Caco-2 (cell line): ENCODE measurements at regions not wholly inside any gene's neighbourhood (a gene's known extent, or its start where the extent isn't known, plus 50 kb on each side); places are given as distances from the start of the nearest gene placed in this dataset.

Experiments
- BruUV-seq: library from RNA; stranded (reverse); fragments of 400-500 nt; replicated peaks from 2 replicates; lab custom pipeline; 2021; lab: Mats Ljungman, UMichigan
- CTCF ChIA-PET: fragments of 300-600 bp; sonication (Branson Sonifier 250); formaldehyde crosslinking; loops from one replicate; lab custom pipeline; 2022; ENCODE audit warnings: antibody characterized with exemption; lab: Charles Lee
- POLR2A ChIA-PET: fragments of 300-600 bp; sonication (Branson Sonifier 250); formaldehyde crosslinking; loops from one replicate; lab custom pipeline; 2022; ENCODE audit warnings: antibody characterized with exemption; lab: Charles Lee
- DNase-seq, 2 experiments: peaks; one replicate each; pipeline versions ENCODE4 v3.0.0 to v3.0.0-alpha.2; 2020 to 2022
- H3K27me3 ChIP-seq: replicated peaks from 2 replicates; pipeline ENCODE4 v1.6.0; 2011; ENCODE audit warnings: low read length; ENCODE audit not compliant: control insufficient read depth, insufficient read depth
- H3K36me3 ChIP-seq: 2 replicates; pipeline ENCODE4 v1.5.1; 2011; ENCODE audit warnings: low read length; ENCODE audit not compliant: control insufficient read depth, insufficient read depth
- H3K4me1 ChIP-seq: fragments of 250-450 bp; sonication (Bioruptor Pico); 2 replicates; pipeline ENCODE4 v1.5.1; 2020; ENCODE audit warnings: mild to moderate bottlenecking
- H3K4me3 ChIP-seq: 2 replicates; pipeline ENCODE4 v1.5.1; 2011; ENCODE audit warnings: low read depth, mild to moderate bottlenecking, control low read depth, low read length
- H3K9me3 ChIP-seq: fragments of 250-450 bp; sonication (Bioruptor Pico); 2 replicates; pipeline ENCODE4 v1.5.1; 2020; ENCODE audit warnings: mild to moderate bottlenecking, moderate library complexity
- H3K27ac Mint-ChIP-seq: one replicate; pipeline ENCODE4 v1.8.0; 2022; ENCODE audit warnings: mixed read lengths; ENCODE audit not compliant: unreplicated experiment
- H3K27me3 Mint-ChIP-seq: one replicate; pipeline ENCODE4 v1.8.0; 2022; ENCODE audit warnings: mixed read lengths; ENCODE audit not compliant: insufficient read depth, unreplicated experiment
- H3K36me3 Mint-ChIP-seq: one replicate; pipeline ENCODE4 v1.8.0; 2022; ENCODE audit warnings: mild to moderate bottlenecking, mixed read lengths; ENCODE audit not compliant: insufficient read depth, unreplicated experiment
- H3K4me1 Mint-ChIP-seq: one replicate; pipeline ENCODE4 v1.8.0; 2022; ENCODE audit warnings: low read depth, mixed read lengths; ENCODE audit not compliant: unreplicated experiment
- H3K4me3 Mint-ChIP-seq: one replicate; pipeline ENCODE4 v1.8.0; 2022; ENCODE audit warnings: mild to moderate bottlenecking, moderate library complexity, mixed read lengths; ENCODE audit not compliant: unreplicated experiment
- H3K9me3 Mint-ChIP-seq: one replicate; pipeline ENCODE4 v1.8.0; 2022; ENCODE audit warnings: mixed read lengths; ENCODE audit not compliant: unreplicated experiment
- intact Hi-C: fragments of 100-400 bp; cut with micrococcal nuclease; formaldehyde crosslinking; loops from one replicate; pipeline ENCODE4 v1.10.0; 2022; ENCODE audit not compliant: unreplicated experiment
- TF ChIP-seq, protein P1 (sequence below), 2 experiments: fragments of 200-600 bp in 1 of 2; IDR thresholded peaks; 1 replicate in 1 of 2; 2 replicates in 1 of 2; pipeline versions ENCODE4 v1.5.1 to v1.8.0; 2011 to 2022; ENCODE audit warnings: antibody characterized with exemption in 1 of 2, control low read depth in 1 of 2, inconsistent platforms in 1 of 2, low read depth in 1 of 2, low read length in 1 of 2, mild to moderate bottlenecking in 1 of 2, moderate library complexity in 1 of 2; ENCODE audit not compliant: insufficient read depth in 1 of 2, severe bottlenecking in 1 of 2, unreplicated experiment in 1 of 2

DNA sequence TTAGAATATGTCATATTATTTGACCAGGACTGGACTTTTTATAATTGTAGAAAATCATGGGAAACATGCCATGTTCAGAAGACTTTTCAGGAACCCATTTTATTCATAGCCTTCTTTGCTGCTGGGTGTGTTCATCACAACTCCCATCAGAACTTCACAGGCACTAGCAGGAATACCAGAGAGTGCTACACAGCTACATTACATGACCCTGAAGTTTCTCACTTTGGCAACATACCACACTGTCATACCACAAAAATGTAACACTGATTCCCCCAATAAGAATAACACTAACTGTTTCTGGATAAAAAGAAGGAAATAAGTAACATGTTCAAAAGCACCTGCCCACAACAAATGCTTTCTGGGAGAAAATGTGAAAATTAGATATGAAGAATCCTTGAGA lies 405.4 kb downstream of the CDH2 start:
- Mint-ChIP-seq H3K4me3 (no peak overlapping the region), H3K27ac (no peak overlapping the region), H3K27me3 (no peaks in the 10 kb centered on the region), H3K36me3 (no peaks in the 10 kb centered on the region), H3K9me3 (no peaks in the 10 kb centered on the region), H3K4me1 (no peaks in the 10 kb centered on the region)
- no peak for DNase-seq
- Histone ChIP-seq H3K4me3 (no peak overlapping the region), H3K9me3 (no peaks in the 10 kb centered on the region), H3K36me3 (no peaks in the 10 kb centered on the region), H3K27me3 (no peaks in the 10 kb centered on the region), H3K4me1 (no peaks in the 10 kb centered on the region)
- no TSS peak for BruUV-seq
- TF ChIP-seq, protein P1, sequence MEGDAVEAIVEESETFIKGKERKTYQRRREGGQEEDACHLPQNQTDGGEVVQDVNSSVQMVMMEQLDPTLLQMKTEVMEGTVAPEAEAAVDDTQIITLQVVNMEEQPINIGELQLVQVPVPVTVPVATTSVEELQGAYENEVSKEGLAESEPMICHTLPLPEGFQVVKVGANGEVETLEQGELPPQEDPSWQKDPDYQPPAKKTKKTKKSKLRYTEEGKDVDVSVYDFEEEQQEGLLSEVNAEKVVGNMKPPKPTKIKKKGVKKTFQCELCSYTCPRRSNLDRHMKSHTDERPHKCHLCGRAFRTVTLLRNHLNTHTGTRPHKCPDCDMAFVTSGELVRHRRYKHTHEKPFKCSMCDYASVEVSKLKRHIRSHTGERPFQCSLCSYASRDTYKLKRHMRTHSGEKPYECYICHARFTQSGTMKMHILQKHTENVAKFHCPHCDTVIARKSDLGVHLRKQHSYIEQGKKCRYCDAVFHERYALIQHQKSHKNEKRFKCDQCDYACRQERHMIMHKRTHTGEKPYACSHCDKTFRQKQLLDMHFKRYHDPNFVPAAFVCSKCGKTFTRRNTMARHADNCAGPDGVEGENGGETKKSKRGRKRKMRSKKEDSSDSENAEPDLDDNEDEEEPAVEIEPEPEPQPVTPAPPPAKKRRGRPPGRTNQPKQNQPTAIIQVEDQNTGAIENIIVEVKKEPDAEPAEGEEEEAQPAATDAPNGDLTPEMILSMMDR (IDR thresholded peaks at IDR 0.05; ENCODE audit: insufficient read depth in 1 of 2, low read depth in 1 of 2, low read length in 1 of 2, severe bottlenecking in 1 of 2, unreplicated experiment in 1 of 2): no peak
- intact Hi-C loops: loop anchor here (10.0 kb wide), 1 partner anchor 333 kb away; no protein-coding TSS in a partner anchor
- ChIA-PET POLR2A (no interaction called here), CTCF (no interaction called here)

DNA sequence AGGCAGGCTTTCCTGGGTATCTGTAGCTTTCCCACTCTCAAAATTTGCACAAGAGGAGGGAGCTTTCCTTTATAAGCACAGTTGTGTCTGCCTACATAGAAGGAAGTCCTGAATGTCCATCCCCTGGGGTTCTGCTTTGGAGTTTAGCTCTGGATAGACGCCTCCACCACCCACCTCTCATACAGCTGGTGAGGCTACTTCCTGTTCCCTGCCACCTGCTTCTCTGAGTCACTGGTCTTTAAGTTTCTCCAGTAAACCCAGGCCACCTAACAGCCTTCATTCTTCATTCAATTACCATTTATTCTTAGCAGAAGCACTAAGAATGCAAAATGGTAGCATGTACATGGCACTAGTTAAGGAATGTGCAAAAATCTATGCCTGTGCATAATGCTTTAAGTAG lies 407.8 kb downstream of the CDH2 start:
- POLR2A ChIA-PET: no interaction called here
- Histone ChIP-seq H3K9me3 (no peaks in the 10 kb centered on the region), H3K4me3 (no peak overlapping the region), H3K36me3 (no peaks in the 10 kb centered on the region), H3K4me1 (no peaks in the 10 kb centered on the region), H3K27me3 (no peaks in the 10 kb centered on the region)
- H3K36me3 Mint-ChIP-seq: no peaks in the 10 kb centered on the region
- H3K4me3 Mint-ChIP-seq: no peak overlapping the region
- TF ChIP-seq, protein P1 (IDR thresholded peaks at IDR 0.05; ENCODE audit: insufficient read depth in 1 of 2, low read depth in 1 of 2, low read length in 1 of 2, severe bottlenecking in 1 of 2, unreplicated experiment in 1 of 2): no peak
- no peaks in the 10 kb centered on the region for H3K9me3 Mint-ChIP-seq
- CTCF ChIA-PET: no interaction called here
- H3K27me3 Mint-ChIP-seq: no peaks in the 10 kb centered on the region
- no TSS peak for BruUV-seq
- H3K27ac Mint-ChIP-seq: no peak overlapping the region
- DNase-seq: no peak
- no peaks in the 10 kb centered on the region for H3K4me1 Mint-ChIP-seq
- intact Hi-C loops: no loop called here

DNA sequence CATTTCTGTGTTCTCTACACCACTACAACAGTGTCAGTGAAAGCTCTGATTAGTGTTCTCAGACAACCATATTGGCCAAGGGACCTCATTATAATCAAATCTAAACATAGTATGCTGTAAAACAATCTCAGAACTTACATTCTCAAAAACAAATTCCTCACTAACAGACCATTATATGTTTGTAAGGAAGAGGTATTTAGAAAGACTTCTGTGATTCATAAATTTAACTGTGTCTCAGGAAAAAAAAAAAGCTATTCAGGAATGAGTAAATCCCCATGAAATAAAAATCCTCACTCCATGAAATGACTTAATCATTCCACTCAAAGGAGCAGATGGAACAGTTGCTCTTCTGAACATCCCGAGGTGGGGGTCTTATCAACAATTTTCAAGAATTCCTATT lies 413.0 kb downstream of the CDH2 start:
- intact Hi-C loops: no loop called here
- BruUV-seq: no TSS peak
- TF ChIP-seq, protein P1 (IDR thresholded peaks at IDR 0.05; ENCODE audit: insufficient read depth in 1 of 2, low read depth in 1 of 2, low read length in 1 of 2, severe bottlenecking in 1 of 2, unreplicated experiment in 1 of 2): no peak

More for the DNA sequence above, 413.0 kb downstream of the CDH2 start:
- H3K9me3 ChIP-seq: no peaks in the 10 kb centered on the region
- no peaks in the 10 kb centered on the region for H3K4me1 ChIP-seq
- H3K36me3 Mint-ChIP-seq: no peaks in the 10 kb centered on the region
- H3K4me1 Mint-ChIP-seq: no peaks in the 10 kb centered on the region
- POLR2A ChIA-PET: no interaction called here
- no peak overlapping the region for H3K4me3 Mint-ChIP-seq
- no peaks in the 10 kb centered on the region for H3K36me3 ChIP-seq
- CTCF ChIA-PET: no interaction called here
- no peaks in the 10 kb centered on the region for H3K27me3 Mint-ChIP-seq
- no peak for DNase-seq
- no peak overlapping the region for H3K27ac Mint-ChIP-seq
- H3K27me3 ChIP-seq: no peaks in the 10 kb centered on the region
- H3K9me3 Mint-ChIP-seq: no peaks in the 10 kb centered on the region
- no peak overlapping the region for H3K4me3 ChIP-seq
